ENCODE measurements at regions not wholly inside any gene's neighbourhood (a gene's known extent, or its start where the extent isn't known, plus 50 kb on each side); places are given as distances from the start of the nearest gene placed in this dataset.

GRCh38 chr6:85033547-85033946 lies 269.1 kb upstream of the TBX18 start:
- H3K27ac Mint-ChIP-seq, result no peak overlapping the region
- H3K27me3 Mint-ChIP-seq (ENCODE audit: low read depth), result peaks cover 10% of the 10 kb centered on the region
- no peaks in the 10 kb centered on the region for H3K4me1 Mint-ChIP-seq
- H3K4me3 Mint-ChIP-seq, result no peak overlapping the region
- no peak for TF ChIP-seq CTCF (IDR thresholded peaks at IDR 0.05; ENCODE audit: unreplicated experiment in 3 of 3)
- no peaks in the 10 kb centered on the region for H3K36me3 Mint-ChIP-seq (ENCODE audit: low read depth)
- H3K9me3 Mint-ChIP-seq, result peaks cover 21% of the 10 kb centered on the region

DNA sequence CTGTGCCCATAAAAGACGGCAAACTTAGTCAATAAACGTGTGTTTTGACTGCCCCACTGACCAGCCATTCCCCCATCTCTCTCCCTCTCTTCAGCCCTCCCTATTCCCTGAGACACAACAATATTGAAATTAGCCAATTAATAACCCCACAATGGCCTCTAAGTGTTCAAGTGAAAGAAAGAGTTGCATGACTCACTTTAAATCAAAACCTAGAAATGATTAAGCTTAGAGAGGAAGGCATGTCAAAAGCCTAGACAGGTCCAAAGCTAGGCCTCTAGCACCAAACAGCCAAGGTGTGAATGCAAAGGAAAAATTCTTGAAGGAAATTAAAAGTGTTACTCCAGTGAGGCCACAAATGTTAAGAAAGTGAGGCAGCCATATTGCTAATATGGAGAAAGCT lies 261.6 kb upstream of the TBX18 start:
- no peaks in the 10 kb centered on the region for H3K9me3 Mint-ChIP-seq
- H3K4me3 Mint-ChIP-seq, result no peak overlapping the region
- H3K4me1 Mint-ChIP-seq, result no peaks in the 10 kb centered on the region
- H3K27ac Mint-ChIP-seq, result no peak overlapping the region
- no peaks in the 10 kb centered on the region for H3K27me3 Mint-ChIP-seq (ENCODE audit: low read depth)
- no peak for TF ChIP-seq CTCF (IDR thresholded peaks at IDR 0.05; ENCODE audit: unreplicated experiment in 3 of 3)
- H3K36me3 Mint-ChIP-seq (ENCODE audit: low read depth), result no peaks in the 10 kb centered on the region

GRCh38 chr6:85023721-85024120 lies 259.3 kb upstream of the TBX18 start:
- no peak for TF ChIP-seq CTCF (IDR thresholded peaks at IDR 0.05; ENCODE audit: unreplicated experiment in 3 of 3)
- no peak overlapping the region for H3K27ac Mint-ChIP-seq
- H3K9me3 Mint-ChIP-seq, result no peaks in the 10 kb centered on the region
- H3K36me3 Mint-ChIP-seq (ENCODE audit: low read depth), result no peaks in the 10 kb centered on the region
- no peaks in the 10 kb centered on the region for H3K4me1 Mint-ChIP-seq
- no peaks in the 10 kb centered on the region for H3K27me3 Mint-ChIP-seq (ENCODE audit: low read depth)
- H3K4me3 Mint-ChIP-seq, result no peak overlapping the region

- Mint-ChIP-seq H3K27ac (peak overlapping the region in 2 of 3 experiments; percentile 21 to 66), H3K4me3 (no peak overlapping the region)
- no peak for TF ChIP-seq CTCF (IDR thresholded peaks at IDR 0.05; ENCODE audit: unreplicated experiment in 3 of 3)
Measured at GRCh38 chr6:85017352-85017751, 253.0 kb upstream of the TBX18 start.

GRCh38 chr6:85016726-85017125 lies 252.3 kb upstream of the TBX18 start:
- H3K4me3 Mint-ChIP-seq, result no peak overlapping the region

More at GRCh38 chr6:85017352-85017751, 253.0 kb upstream of the TBX18 start:
- Mint-ChIP-seq H3K4me1 (peaks cover 32% of the 10 kb centered on the region), H3K9me3 (no peaks in the 10 kb centered on the region), H3K27me3 (ENCODE audit: low read depth) (no peaks in the 10 kb centered on the region), H3K36me3 (ENCODE audit: low read depth) (no peaks in the 10 kb centered on the region)

More at GRCh38 chr6:85016726-85017125, 252.3 kb upstream of the TBX18 start:
- Mint-ChIP-seq H3K27ac (peak overlapping the region in 2 of 3 experiments; percentile 21 to 66), H3K36me3 (ENCODE audit: low read depth) (no peaks in the 10 kb centered on the region), H3K9me3 (no peaks in the 10 kb centered on the region), H3K27me3 (ENCODE audit: low read depth) (no peaks in the 10 kb centered on the region), H3K4me1 (peaks cover 34% of the 10 kb centered on the region)
- no peak for TF ChIP-seq CTCF (IDR thresholded peaks at IDR 0.05; ENCODE audit: unreplicated experiment in 3 of 3)

Data from nephron (organoid).